GM21786 (cell line): ENCODE measurements at regions not wholly inside any gene's neighbourhood (a gene's known extent, or its start where the extent isn't known, plus 50 kb on each side); places are given as distances from the start of the nearest gene placed in this dataset.
"Not testable (repeated sequence)": the region's sequence is repeated elsewhere in the genome, so short reads cannot be mapped to it uniquely, and the experiment has no call there.

Experiments
- ATAC-seq: cut with Tn5 transposase; IDR thresholded peaks from one replicate; pipeline ENCODE4 v1.9.1; 2021; ENCODE audit not compliant: unreplicated experiment

DNA sequence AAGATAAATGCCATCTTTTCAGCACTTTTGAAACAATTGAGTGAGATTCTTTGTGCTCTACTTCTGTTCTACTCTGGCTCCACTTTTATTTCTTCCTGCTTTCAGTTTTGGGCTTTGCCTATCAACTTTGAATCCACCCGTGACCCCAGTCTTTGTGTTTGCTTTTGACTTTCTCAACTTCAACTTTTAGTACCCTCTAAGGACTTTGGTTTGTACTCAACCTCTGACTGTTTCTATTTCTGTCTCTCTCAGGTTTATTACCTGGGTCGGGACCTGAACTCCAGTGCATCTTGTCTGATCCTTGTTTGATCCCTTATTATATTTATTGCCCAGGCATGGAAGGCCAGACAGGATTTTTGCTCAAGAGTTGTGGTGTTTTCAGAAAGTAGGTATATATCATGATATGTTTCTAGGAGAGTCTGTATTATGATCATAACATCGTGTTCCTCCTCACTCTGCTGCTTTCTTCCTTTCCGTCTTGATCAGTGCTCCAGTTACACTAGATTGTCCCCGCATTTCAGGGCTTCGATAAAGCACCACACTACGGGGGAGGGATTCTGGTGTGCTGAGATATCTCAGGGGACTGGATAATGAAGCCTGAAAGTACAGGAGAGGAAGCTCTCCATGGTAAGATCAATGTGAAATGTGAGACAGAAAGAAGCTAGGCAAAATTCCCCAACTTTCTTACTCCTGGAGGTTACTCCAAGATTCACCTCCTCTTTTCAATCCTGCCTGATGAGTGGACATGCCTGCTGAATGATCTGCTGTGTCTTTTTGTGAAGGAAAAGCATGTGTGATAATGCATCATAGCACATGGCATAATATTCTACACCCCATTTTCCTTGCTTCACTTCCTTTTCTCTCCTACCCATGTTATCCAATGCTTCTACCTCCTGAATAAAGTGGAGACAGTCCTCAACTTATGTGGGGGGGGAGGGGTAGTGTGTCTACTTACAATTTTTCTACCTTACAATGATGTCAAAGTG lies 155.5 kb upstream of the GRIN3A start:
- ATAC-seq = no peak

DNA sequence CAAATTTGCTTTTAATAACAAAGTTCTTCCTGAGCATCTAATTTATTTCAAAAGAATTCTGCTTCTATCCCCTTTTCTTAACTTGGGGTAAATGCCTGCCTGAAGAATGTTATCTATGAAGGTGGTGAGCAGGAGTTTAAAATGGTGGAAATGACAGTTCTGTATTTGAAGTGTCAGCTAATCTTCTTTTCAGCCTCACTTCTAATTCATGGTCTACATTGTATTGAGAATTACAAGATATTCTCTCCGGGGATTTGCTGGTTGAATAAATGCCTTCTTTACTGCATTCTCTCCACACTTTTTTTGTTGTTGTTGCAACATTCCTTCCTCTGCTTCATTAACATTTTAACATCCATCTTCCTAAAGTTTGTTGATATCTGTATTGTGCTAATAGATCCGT lies 143.1 kb upstream of the GRIN3A start:
- no peak for ATAC-seq

DNA sequence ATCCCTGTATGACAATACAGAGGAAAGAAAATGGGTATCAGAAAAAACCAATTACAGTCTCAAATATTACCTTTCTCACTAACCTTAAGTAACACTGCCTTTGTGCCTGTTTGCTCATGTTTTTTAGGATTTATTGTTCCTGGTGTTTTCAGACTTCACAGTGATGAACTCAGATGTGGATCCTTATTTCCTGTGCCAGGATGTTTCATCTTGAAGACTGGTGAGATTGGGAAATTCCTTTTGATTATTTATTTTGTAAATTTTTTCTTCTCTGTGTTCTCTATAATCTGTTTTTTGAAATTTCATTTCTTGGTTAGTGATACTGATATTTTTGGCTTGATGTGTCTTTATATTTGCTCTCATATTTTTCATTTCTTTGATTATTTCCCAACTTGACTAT lies 142.4 kb upstream of the GRIN3A start:
- ATAC-seq = no peak

DNA sequence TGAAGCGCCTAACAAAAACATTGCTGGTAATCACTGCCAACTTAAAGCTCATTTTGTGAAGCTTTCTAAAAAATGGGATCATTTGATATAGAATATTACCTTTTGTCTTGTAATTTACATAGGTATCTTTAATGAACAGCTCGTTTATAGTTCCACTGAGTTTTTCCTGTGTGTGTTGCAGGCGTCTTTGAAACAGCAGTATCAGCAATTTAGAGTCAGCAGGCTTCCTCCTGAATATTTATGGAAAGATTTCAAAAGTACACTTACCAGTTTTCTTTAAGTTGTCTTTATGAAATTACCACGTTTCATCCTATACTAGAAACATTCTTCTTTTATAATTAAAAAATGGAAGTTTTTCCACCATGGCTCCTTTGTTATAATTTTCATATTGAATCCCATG lies 140.3 kb upstream of the GRIN3A start:
- ATAC-seq = no peak

DNA sequence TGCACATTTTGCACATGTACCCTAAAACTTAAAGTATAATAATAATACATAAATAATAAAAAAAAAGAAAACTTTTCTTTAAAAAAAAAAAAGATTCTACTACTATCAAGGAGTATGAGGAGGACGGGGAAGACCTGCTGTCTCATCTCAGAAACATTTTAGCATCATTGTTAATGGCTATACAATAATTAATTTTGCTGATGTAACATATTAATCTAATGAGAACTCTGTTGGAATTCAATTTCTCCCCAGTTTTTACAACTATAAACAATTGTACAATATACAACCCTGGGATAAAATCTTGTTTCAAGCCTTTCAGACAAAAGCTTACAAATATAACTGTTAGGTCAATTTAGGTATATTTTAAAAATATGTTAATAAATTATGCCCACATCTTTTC lies 139.0 kb upstream of the GRIN3A start:
- ATAC-seq = no peak

DNA sequence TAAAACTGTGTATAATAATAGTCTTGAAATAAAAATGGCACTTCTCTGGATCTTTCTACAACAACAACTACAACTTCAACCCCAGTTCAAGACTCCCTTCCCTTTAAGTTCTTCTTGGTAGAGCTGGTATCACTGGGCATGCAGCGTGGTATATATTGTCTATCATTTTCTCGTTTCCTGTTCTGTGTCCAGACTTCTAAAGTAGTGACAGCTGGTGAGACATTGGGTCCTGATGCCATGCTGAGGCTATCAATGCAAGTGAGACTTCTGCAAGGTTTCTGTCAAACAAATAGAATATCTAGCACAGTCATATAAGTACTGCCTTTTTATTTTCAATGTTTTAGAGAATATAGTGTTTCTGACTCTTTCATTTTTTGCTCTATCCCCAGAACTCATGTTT lies 123.0 kb upstream of the GRIN3A start:
- no peak for ATAC-seq

DNA sequence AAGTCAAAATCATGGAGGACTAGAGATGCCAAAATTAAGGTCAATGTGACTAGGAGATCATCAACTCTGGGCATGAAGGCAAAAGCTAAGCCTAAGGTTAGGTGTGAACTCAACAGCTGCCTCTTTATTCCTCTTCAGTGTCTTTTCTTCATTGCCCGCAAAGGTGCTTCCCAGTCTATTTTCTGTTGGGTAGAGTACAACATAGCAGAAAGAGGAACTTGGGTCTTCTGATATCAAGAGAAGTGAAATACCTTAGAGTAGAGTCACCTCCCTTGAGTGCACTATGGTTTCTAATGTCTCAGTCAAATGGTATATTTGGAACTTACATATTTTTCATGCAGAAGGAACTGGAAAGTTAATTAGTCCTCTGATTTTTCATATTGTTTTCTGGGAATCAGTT lies 122.5 kb upstream of the GRIN3A start:
- ATAC-seq = no peak

DNA sequence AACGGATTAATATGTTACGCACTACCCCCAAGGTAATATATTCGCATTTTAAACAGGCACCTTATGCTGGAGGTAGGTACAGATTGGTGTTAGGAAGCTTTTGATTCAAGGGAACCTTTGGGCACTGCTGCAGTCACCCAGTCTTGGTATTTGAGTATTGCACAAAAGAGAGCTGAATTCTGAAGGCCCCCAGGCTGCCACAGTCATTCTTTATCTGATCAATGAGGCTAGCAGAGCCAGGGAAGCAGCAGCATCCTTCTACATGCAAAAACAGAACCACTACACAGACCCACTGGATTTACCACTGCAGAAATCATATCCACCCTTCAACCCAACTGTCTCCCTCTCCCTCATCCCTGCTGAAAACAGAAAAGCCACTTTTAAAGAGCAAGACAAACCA lies 121.2 kb upstream of the GRIN3A start:
- no peak for ATAC-seq

DNA sequence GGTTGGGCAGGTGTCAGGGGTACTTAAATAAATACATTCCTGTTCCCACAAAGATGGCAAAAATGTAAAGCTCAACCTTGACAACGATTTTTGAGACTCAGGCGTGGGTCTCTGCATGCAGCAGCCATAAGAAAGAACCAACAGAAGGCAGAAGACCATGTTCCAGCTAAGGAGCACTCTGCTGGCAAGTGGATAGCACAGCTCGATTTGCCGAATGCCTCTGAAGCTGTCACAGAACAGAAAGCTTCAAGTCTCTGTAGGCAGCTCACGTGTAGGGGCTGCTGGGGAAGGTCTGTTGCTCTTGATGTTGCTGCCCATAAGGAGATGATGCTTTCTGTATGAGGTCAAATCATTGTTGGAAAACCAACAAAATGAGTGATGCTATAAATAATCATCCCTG lies 119.6 kb upstream of the GRIN3A start:
- ATAC-seq = no peak

DNA sequence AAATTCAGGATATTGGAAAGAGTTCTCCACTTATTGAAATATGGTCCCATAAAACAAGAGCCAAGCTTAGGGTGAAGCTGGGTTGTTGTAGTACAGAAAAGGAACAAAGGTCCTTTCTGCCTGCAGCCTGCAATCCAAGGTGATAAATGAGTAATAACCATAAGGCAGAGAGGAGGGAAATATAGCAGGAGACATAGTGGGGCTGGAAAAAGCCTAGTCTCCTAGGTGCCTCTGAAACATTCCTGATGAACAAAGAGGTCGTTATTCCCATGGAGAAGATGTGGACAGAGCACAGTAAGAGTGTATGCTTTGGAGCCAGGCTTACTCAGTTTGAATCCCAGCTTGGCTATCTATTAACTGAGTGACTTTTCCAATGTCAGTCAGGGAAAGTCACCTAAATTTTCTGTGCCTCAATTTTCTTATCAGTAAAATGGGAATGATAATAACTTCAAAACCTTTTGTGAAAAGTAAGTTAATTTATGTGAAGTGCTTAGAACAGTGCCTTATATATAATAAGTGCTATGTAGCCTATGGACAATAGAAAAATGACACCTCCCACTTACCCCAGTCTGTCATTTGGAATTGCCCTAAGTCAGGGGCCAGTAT lies 110.8 kb upstream of the GRIN3A start:
- no peak for ATAC-seq

DNA sequence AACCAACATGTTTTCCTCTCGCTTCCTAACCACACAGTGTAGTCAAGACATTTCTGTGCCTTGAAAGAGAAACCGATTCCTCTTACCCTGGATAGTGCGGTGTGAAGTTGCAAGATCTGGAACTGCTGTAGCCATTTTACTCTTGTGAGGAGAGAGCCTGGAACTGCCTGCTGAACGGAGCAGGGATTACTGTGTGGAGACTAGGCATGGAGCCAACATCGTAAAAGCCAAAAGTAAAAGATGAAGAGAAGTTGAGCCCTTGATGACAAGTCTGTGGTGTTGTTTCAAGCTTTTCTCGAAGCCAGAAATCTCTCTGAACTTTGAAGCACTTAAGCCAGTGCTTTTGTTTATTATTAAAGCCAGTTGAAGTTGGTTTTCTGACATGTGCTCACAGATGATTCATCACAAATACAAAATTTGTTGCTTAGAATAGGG lies 110.1 kb upstream of the GRIN3A start:
- ATAC-seq = no peak

DNA sequence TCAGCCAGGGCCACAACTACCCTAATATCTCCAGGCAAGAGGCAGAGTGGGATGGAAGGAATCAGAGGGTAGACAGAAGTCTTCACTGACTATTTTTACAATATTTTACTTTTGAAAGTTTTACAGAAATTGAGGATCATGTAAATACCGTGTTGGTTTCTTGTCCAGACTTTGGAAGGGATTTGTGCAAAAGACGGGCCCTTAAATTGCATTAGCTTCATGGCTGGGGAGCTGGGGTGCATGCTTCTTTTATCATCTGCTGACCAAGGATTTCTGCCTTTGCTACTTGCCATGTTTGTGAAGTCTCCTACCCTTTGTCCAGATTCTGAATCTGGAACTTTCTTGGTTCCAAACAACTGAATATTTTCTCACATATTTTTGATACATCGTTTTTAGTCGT lies 107.7 kb upstream of the GRIN3A start:
- no peak for ATAC-seq

DNA sequence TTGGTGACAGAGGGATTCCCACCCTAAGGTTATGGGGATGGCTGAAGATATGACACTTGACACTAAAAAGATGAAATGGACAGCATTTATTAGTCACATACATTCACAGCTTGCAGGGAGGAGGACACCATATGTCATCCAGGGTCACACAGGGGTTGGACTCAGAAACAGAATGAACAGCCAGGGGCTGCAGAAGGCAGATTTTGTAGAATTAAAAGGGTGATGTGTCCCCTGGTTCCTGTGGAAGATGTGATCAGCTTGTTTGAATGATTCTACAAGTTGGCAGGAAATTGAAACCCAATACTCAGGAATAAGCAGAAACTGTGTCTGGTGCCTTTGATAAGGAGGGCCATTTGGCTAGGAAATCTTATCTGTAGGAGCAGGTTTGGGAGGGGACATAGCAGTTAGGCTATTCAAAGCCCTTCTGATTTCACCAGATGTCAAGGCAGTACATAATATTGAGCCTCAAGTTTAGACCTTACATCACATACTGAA lies 102.3 kb upstream of the GRIN3A start:
- ATAC-seq = no peak

DNA sequence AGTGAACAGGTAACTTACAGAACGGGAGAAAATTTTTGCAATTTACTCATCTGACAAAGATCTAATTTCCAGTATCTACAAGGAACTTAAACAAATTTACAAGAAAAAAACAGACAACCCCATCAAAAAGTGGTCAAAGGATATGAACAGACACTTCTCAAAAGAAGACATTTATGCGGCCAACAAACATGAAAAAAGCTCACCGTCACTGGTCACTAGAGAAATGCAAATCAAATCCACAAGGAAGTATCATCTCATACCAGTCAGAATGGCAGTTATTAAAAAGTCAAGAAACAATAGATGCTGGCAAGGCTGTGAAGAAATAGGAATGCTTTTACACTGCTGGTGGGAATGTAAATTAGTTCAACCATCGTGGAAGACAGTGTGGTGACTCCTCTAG lies 100.5 kb upstream of the GRIN3A start:
- ATAC-seq = not testable (repeated sequence)

DNA sequence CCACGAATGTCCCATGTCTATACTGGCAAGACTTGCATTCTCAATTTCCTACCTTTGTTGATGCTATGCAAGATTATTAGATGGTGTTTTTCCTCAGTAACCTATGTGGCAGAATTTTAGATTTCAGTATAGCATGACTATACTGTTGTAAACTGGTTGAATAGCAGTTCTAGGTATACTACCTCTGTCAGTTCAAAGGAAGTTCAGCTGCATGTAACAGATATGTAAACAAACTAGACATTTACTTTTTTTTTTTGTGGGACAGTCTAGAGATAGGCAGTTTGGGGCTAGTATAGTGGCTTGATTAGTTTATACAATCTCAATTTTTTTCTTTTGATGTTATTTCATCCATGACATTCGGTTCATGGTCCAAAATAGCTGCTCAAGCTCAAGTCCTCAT lies 97.6 kb upstream of the GRIN3A start:
- no peak for ATAC-seq

DNA sequence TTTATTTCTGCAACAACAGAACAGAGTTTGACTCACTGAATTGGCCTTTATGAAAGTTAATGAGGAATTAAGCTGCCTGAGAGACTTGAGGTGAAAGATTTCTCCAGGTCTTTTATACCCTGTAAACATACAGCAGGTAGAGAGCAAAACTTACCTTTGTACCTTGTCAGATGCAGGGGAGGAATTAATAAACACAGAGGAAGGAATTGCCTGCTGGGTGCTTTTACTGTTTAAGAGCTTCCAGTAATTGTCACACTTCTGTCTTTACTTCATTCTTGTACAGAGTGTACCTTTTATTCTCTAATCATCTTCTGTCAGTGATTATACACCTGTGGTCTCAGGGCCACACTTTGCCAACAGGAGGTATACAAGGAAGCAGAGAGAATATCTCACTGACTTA lies 94.0 kb upstream of the GRIN3A start:
- ATAC-seq = no peak

DNA sequence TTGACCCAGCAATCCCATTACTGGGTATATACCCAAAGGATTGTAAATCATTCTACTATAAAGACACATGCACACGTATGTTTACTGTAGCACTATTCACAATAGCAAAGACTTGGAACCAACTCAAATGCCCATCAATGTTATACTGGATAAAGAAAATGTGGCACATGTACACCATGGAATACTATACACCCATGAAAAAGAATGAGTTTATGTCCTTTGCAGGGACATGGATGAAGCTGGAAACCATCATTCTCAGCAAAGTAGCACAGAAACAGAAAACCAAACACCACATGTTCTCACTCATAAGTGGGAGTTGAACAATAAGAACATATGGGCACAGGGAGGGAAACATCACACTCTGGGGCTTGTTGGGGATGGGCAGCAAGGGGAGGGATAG lies 83.0 kb upstream of the GRIN3A start:
- ATAC-seq = not testable (repeated sequence)

DNA sequence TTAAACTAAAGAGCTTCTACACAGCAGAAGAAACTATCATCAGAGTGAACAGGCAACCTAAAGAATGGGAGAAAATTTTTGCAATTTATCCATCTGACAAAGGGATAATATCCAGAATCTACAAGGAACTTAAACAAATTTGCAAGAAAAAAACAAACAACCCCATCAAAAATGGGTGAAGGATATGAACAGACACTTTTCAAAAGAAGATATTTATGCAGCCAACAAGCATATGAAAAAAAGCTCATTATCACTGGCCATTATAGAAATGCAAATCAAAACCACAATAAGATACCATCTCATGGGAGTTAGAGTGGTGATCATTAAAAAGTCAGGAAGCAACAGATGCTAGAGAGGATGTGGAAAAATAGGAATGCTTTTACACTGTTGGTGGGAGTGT lies 82.5 kb upstream of the GRIN3A start:
- not testable (repeated sequence) for ATAC-seq

DNA sequence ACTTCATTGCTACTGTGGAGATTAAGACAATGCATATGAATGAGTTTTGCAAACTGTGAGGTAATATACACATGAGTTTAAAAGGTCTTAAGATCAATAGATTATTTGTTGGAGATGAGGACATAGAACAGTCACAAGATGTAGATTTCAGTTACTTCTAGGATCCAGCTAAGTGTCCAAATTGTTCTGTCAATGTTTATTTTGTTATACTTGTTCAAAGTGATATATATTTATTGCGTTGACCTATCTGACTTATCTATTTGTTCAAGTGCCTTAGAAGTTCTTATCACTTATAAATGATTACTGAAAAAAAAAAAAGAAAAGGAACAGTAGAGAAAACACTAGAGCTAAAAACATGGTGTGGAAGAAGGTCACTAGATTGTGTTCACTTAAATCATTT lies 75.6 kb upstream of the GRIN3A start:
- no peak for ATAC-seq

DNA sequence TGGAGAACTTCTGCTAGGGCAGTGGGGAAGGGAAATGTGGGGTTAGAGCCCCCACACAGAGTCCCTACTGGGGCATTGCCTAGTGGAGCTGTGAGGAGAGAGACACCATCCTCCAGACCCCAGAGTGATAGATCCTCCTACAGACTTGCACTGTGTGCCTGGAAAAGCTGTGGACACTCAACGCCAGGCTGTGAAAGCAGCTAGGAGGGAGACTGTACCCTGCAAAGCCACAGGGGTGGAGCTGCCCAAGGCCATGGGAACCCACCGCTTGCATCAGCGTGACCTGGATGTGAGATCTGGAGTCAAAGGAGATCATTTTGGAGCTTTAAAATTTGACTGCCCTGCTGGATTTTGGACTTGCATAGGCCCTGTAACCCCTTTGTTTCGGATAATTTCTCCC lies 69.4 kb upstream of the GRIN3A start:
- ATAC-seq = not testable (repeated sequence)

DNA sequence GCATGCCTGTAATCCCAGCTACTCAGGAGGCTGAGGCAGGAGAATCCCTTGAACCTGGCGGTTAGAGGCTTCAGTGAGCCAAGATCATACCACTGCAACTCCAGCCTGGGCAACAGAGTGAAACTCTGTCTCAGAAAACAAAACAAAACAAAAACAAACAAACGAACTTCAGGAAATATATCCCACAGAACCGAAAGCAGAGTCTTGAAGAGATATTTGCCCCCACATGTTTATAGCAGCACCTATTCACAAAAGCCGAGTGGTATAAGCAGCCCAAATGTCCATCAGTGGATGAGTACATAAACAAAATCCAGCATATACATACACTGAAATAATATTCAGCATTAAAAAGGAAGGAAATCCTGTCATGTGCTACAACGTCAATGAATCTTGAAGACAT lies 57.6 kb upstream of the GRIN3A start:
- no peak for ATAC-seq

DNA sequence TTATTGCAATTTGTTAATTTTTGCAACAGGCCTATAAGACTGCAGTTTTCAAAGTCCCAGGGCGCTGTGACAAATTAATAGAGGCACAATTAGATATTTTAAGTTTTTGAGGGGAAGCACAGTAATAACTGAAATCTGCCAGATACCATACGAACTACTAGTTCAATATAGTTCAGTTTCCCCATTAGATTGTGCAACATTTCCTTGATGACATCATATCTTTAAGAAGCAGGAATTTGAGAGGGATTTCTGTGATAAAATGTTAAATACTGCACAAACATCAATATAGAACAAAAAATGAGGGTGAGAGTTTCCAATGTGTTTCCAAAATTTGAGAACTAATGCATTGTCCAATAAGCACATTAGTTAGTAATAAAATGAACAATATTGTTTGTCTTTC lies 56.7 kb upstream of the GRIN3A start:
- no peak for ATAC-seq
